Muscle layer of duodenum (tissue), 2 donors: ENCODE measurements at regions not wholly inside any gene's neighbourhood (a gene's known extent, or its start where the extent isn't known, plus 50 kb on each side); places are given as distances from the start of the nearest gene placed in this dataset.

Experiments
- H3K27ac ChIP-seq: one replicate; pipeline ENCODE4 v1.7.0; 2013; ENCODE audit warnings: mild to moderate bottlenecking, low read length
- H3K27me3 ChIP-seq: one replicate; pipeline ENCODE4 v1.7.0; 2013; ENCODE audit warnings: low read depth, mild to moderate bottlenecking, control low read depth, low read length
- H3K36me3 ChIP-seq, 2 donors: one replicate each; pipeline ENCODE4 v1.7.0; 2013; ENCODE audit warnings: low read length in 2 of 2, control low read depth in 1 of 2, mild to moderate bottlenecking in 1 of 2; ENCODE audit not compliant: insufficient read depth in 2 of 2, control insufficient read depth in 1 of 2
- H3K4me1 ChIP-seq, 2 donors: one replicate each; pipeline ENCODE4 v1.7.0; 2013; ENCODE audit warnings: low read length in 2 of 2, mild to moderate bottlenecking in 2 of 2, control low read depth in 1 of 2, moderate library complexity in 1 of 2; ENCODE audit not compliant: insufficient read depth in 2 of 2, control insufficient read depth in 1 of 2
- H3K4me3 ChIP-seq, 2 donors: one replicate each; pipeline ENCODE4 v1.7.0; 2013; ENCODE audit warnings: low read length in 2 of 2, low read depth in 1 of 2, mild to moderate bottlenecking in 1 of 2
- H3K9me3 ChIP-seq, 2 donors: one replicate each; pipeline ENCODE4 v1.7.0; 2013; ENCODE audit warnings: low read length in 2 of 2, control low read depth in 1 of 2, mild to moderate bottlenecking in 1 of 2; ENCODE audit not compliant: control insufficient read depth in 1 of 2
- donor health status: healthy.

DNA sequence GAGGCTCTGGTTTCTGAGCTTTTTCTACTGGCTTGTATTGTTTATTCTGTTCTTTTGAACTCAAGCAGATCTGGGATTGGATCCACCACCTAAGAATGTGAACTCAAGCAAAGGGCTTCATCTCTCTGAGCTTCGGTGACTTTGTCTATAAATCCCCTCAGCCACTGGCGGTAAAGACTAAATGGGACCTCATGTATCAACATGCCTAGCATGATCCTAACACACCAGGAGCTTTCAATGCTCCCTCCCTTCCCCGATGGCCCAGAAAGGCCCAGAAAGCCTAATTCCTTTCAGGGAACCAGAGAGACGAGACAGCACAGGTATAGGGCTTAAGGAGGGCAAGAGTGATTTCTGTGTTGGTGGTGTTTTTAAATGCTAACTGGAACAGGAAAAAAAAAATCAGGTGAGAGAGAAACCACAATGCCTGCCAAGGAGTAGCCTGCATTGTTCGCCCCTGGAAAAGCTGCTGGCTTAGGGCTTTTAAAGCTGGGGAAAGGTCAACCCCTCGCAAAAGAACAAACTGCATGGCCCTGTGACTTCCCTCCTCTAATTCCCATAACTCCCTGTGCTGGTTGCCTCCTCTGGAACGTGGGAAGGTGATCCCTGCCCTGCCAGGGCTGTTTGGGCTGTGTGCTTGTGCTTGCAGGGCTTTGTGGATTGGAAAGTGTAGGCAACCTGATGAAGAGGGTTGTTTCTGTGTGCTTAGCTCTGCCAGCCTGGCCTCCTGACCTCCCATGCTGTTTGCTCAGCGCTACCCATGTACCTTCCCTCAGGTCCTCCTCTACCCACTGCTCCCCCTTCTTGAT is 147.0 kb downstream of the PLPP3 start:
- no peak overlapping the region for H3K4me3 ChIP-seq
- H3K27me3 ChIP-seq: no peaks in the 10 kb centered on the region
- no peaks in the 10 kb centered on the region for H3K36me3 ChIP-seq
- H3K4me1 ChIP-seq: no peaks in the 10 kb centered on the region
- no peaks in the 10 kb centered on the region for H3K9me3 ChIP-seq
- H3K27ac ChIP-seq: no peak overlapping the region

DNA sequence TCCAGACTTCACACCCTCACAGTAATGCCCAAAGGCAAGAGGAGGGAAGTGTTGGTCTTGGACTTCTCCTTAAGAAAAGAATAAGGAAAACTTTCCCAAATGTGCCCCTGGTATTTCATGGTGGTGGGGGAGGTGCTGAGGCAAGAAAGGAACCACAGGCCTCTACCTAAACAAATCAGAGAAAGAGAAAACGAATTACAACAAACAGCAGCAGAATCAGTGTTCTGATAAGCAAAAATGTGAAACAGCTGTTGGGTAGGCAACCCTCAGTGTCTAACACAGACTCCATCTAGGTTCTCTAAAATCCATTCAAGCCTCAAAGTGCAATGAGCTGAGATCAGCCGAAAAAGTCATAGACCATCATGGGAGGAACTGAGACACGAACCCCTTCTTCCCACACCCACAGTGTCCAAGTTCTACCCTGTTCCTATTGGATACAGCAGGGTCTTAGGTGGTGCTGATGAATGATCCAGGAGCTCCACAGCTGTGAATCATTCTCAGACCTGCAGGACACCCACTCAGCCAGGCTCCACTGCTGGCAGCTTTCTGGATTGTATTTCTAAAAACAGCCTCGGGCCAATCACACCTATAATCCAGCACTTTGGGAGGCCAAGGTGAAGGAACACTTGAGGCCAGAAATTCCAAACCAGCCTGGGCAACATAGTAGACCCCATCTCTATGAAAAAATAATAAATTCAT is 149.1 kb downstream of the PLPP3 start:
- H3K4me1 ChIP-seq: no peaks in the 10 kb centered on the region
- H3K27ac ChIP-seq: no peak overlapping the region
- no peaks in the 10 kb centered on the region for H3K36me3 ChIP-seq
- H3K27me3 ChIP-seq: no peaks in the 10 kb centered on the region
- no peaks in the 10 kb centered on the region for H3K9me3 ChIP-seq
- no peak overlapping the region for H3K4me3 ChIP-seq

DNA sequence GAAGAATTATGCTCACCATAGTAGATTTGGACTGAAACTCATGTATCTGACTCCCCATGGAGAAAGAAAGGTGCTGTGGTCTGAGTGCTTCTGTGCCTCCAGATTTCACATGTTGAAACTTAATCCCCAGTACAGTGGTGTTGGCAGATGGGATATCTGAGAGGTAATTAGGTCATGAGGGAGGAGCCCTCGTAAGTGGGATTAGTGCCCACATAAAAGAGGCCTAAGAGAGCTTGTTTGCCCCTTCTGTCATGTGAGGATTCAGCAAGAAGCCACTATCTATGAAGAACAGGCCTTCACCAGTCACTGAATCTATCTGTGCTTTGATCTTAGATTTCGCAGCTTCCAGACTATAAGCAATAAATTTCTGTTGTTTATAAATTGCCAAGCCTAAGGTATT is 150.1 kb downstream of the PLPP3 start:
- Histone ChIP-seq H3K27me3 (no peaks in the 10 kb centered on the region), H3K27ac (no peak overlapping the region), H3K9me3 (no peaks in the 10 kb centered on the region), H3K4me1 (no peaks in the 10 kb centered on the region), H3K4me3 (no peak overlapping the region), H3K36me3 (no peaks in the 10 kb centered on the region)

DNA sequence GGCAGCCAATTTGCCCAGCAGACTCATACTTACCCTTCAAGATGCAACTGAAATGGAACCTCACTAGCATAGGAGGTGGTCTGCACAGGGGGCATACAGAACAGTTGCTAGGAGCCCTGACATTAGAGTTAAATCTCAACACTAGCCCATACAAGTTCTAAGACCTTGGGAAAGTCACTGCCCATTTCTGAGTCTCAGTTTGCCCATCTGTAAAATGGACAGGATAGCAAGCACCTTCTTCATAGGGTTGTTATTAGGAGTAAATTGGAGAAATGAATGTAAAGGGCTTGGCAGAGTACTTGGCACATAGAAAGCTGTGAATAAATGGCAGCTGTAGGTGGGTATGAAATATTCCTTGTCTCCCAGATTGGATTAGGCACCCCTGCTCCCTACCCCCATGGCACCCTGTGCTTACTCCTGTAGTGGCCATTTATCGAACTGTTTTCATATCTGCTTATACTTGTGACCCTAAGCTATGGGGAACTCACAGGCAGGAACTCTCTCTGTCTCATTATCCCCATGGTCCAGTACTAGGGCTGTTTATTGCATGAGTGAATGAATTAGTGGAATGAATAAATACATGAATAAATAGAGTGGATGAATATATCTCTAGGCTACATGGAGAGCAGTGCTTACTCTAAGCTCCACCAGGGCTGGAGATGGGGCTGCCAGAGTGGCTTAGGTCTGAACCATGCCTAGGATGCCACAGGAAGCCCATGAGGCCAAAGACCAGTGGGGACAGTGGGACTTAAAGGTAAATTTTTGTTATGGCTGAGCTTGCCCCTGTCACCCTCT is 152.6 kb downstream of the PLPP3 start:
- Histone ChIP-seq H3K4me1 (no peaks in the 10 kb centered on the region), H3K9me3 (no peaks in the 10 kb centered on the region), H3K27me3 (no peaks in the 10 kb centered on the region), H3K27ac (no peak overlapping the region), H3K36me3 (no peaks in the 10 kb centered on the region), H3K4me3 (no peak overlapping the region)

DNA sequence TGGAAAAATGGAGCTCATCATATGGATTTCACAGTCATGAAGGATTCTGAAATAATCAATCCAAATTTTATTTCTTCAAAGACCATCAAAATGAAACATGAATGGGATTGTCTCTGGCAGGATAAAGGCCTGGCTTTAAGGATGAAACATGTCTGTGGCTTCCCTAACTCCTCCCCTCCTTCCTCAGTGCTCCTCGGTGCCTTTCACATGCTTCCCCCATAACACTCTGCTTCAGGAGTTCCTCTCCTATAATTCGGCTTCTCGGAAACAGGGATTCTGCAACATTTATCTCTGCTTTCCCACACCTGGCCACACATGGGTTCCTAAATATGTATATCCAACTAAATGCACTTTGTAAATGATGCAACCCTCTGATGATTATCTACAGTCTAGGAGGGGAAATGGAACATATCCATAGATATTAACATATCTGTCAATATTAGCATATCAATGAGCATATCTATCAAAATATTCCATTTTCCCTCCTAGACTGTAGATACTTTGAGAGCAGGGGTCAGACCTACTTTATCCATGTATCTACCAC is 153.8 kb downstream of the PLPP3 start:
- Histone ChIP-seq H3K27ac (no peak overlapping the region), H3K4me1 (no peaks in the 10 kb centered on the region), H3K27me3 (no peaks in the 10 kb centered on the region), H3K4me3 (no peak overlapping the region), H3K9me3 (no peaks in the 10 kb centered on the region), H3K36me3 (no peaks in the 10 kb centered on the region)

DNA sequence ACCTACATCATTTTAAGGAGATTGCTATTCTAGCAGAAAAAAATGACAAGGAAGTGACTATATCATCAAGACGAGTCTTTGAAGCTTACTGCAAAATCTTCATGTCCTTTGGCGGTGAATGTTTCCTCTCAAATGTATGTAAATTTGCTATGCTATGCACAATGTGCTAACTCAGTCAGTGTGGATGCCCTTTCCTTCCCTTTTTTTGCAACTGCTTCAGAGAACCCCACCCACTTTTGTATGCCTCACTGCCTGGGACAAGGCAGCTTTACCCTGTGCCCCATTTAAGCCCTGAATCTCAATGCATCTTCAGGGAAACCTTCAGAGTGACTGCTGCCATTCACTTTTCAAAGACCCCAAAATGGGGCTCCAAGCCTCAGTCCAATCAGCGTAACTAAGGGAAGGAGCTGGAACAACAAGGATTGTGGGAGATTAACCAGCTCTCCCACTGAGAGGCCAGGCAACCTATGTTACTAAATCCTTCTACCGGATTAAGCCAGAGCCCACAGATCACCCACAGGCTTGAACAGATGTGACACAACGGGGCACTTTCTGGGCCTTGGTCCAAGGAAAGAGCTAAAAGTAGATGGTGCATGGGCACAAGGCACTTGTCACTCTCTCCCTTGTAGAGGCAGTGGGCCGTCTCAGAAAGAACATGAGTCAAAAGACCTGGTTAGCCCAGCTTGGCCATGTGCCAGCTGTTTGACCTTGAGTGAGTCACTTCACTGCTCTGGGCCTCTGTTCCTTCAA is 154.4 kb downstream of the PLPP3 start:
- H3K9me3 ChIP-seq: no peaks in the 10 kb centered on the region
- no peak overlapping the region for H3K27ac ChIP-seq
- no peaks in the 10 kb centered on the region for H3K27me3 ChIP-seq
- H3K4me1 ChIP-seq: no peaks in the 10 kb centered on the region
- no peak overlapping the region for H3K4me3 ChIP-seq
- no peaks in the 10 kb centered on the region for H3K36me3 ChIP-seq

DNA sequence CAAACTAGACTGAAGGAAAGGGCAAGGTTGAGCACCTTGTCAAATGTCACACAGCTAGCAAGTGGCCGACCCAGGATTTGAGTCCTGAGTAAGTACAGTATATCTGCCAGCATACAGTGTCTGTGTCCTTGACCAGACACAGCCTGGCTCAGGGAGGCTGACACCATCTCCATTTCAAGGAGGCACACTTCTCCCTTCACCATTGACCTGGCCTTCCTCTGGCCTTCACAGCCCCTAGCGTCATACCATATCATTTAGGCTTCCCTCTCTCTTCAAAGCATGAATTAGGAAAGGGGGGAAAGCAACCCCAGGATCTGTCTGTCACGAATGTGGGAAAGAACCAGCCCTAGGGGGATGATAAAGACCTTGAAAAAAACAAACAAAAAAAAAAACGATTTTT is 155.6 kb downstream of the PLPP3 start:
- no peaks in the 10 kb centered on the region for H3K9me3 ChIP-seq
- H3K27ac ChIP-seq: no peak overlapping the region
- no peaks in the 10 kb centered on the region for H3K36me3 ChIP-seq
- no peaks in the 10 kb centered on the region for H3K4me1 ChIP-seq
- no peaks in the 10 kb centered on the region for H3K27me3 ChIP-seq
- no peak overlapping the region for H3K4me3 ChIP-seq

DNA sequence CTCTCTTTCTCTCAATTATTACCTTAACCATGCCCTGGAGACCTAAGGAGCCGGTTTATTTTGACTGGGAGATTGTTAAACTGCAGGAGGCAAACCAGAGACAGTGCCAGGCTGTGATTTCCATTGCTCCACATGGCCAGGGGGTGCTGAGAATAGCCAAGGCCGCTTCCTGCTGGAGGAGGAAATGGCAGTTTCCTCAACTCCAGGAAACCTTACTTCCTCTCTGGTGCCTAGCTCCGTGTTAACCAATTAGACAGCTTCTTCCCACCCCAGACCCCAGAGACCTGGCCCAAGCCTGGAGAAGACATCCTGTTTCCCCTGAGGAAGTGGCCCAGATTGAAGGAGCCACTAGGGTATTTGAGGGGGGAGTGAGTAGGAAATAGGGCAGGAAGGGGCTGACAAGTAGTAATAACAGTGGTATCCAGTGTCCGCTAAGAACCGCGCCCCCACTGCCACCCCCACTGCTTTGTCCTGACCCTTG is 161.2 kb downstream of the PLPP3 start:
- H3K27me3 ChIP-seq: no peaks in the 10 kb centered on the region
- H3K36me3 ChIP-seq: no peaks in the 10 kb centered on the region
- no peak overlapping the region for H3K4me3 ChIP-seq
- no peaks in the 10 kb centered on the region for H3K9me3 ChIP-seq
- H3K4me1 ChIP-seq: no peaks in the 10 kb centered on the region
- H3K27ac ChIP-seq: no peak overlapping the region

DNA sequence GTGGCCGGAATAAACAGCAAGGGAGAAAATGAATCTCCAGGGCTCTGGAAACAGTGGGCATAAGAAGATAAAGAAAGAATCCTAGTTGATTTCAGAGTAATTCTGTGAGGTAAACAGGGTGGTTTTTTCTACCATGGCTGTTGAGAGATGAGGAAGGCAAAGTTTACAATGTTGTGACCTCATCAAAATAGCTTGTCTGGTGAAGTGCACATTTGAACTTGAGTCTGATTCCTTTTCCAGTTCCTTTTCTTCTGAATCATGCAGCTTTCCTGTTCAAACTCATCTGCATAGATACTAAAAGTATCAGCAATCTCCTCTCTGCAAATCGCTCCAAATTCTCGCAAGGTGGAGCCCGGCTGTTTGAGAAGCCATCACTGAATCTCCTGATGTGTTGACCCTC is 161.7 kb downstream of the PLPP3 start:
- Histone ChIP-seq H3K4me1 (no peaks in the 10 kb centered on the region), H3K36me3 (no peaks in the 10 kb centered on the region), H3K27me3 (no peaks in the 10 kb centered on the region), H3K27ac (no peak overlapping the region), H3K4me3 (no peak overlapping the region), H3K9me3 (no peaks in the 10 kb centered on the region)

DNA sequence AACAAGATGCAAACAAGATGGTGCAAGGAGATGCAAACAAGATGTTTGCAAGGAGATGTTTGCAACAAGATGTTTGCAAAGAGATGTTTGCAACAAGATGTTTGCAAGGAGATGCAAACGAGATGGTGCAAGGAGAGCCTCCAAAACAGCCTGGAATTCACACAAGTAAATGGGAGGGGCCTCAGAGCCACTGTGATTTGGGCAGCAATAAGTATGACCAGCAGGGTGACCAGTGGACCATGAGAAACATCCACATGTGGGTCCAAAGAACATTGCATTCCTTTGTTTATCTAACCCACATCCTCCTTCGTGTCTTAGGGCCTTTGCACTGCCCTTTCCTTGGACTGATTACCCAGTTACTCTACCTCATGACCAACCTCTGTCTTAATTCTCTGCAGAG is 162.9 kb downstream of the PLPP3 start:
- Histone ChIP-seq H3K36me3 (no peaks in the 10 kb centered on the region), H3K27me3 (no peaks in the 10 kb centered on the region), H3K9me3 (no peaks in the 10 kb centered on the region), H3K4me1 (no peaks in the 10 kb centered on the region), H3K4me3 (no peak overlapping the region), H3K27ac (no peak overlapping the region)
